GM10248 (cell line): ENCODE measurements at regions not wholly inside any gene's neighbourhood (a gene's known extent, or its start where the extent isn't known, plus 50 kb on each side); places are given as distances from the start of the nearest gene placed in this dataset.

Experiments used
- CTCF ChIA-PET: fragments of 300-600 bp; sonication (Branson Sonifier 250); formaldehyde crosslinking; extraction: SDS; loops from one replicate; lab custom pipeline; 2021; ENCODE audit warnings: antibody characterized with exemption; lab: Yijun Ruan, JAX
- POLR2A ChIA-PET: fragments of 350-650 bp; sonication (Branson Sonifier 250); formaldehyde crosslinking; extraction: SDS; loops from one replicate; lab custom pipeline; 2020; ENCODE audit warnings: antibody characterized with exemption; lab: Yijun Ruan, JAX
- DNase-seq: peaks from one replicate; pipeline ENCODE4 v3.0.0; 2012; ENCODE audit errors: extremely low spot score
- TF ChIP-seq, protein P1 (sequence below): IDR thresholded peaks from 2 replicates; pipeline ENCODE4 v1.5.1; 2012; ENCODE audit warnings: mild to moderate bottlenecking, low read depth; ENCODE audit errors: extremely low read depth, missing control alignments, control extremely low read depth

DNA sequence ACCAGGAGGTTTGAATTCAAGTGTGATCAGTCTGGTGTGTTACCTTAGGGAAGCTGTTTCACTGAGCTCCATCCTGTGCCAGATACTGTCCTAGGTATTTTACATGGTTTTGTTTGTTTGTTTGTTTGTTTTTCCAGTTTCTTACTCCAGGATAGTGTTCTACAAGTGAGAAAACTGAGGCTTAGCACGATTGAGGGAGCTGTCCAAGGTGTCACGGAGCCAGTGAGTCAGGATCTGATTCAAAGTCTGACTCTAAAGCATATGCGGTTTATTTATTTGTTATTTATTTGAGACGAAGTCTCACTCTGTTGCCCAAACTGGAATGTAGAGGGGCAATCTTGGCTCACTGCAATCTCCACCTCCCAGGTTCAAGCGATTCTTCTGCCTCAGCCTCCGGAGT, 79.7 kb upstream of the GNG2 start:
- POLR2A ChIA-PET, result no interaction called here
- CTCF ChIA-PET, result interaction anchor here (0.7 to 7.6 kb wide), 17 partner anchors 8 to 1000 kb away, joined by 3 to 99 read pairs (median 5); no protein-coding TSS in a partner anchor
- TF ChIP-seq, protein P1, sequence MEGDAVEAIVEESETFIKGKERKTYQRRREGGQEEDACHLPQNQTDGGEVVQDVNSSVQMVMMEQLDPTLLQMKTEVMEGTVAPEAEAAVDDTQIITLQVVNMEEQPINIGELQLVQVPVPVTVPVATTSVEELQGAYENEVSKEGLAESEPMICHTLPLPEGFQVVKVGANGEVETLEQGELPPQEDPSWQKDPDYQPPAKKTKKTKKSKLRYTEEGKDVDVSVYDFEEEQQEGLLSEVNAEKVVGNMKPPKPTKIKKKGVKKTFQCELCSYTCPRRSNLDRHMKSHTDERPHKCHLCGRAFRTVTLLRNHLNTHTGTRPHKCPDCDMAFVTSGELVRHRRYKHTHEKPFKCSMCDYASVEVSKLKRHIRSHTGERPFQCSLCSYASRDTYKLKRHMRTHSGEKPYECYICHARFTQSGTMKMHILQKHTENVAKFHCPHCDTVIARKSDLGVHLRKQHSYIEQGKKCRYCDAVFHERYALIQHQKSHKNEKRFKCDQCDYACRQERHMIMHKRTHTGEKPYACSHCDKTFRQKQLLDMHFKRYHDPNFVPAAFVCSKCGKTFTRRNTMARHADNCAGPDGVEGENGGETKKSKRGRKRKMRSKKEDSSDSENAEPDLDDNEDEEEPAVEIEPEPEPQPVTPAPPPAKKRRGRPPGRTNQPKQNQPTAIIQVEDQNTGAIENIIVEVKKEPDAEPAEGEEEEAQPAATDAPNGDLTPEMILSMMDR, result no peak
- no peak for DNase-seq

DNA sequence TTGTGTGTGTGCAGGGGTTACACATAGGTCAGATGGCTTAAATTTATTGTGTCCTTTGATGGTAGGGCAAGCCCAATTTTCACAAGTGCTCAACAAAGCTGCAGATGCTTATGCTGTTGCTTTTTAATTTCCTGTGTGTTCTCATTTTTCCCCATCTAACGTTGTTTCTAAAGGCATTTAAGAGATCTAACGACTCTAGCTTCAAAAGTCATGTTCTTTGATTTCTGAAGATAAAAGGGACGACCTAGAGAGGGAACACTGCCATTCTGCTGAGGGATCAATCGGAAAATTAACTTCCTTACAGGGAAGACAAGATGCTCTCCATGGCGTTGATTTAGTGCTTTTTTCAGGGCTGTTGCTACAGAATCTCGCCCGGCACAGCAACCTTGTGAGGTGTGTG, 79.0 kb upstream of the GNG2 start:
- CTCF ChIA-PET, result interaction anchor here (0.7 to 7.6 kb wide), 6 partner anchors 12 to 507 kb away, joined by 3 to 99 read pairs (median 7); no protein-coding TSS in a partner anchor
- TF ChIP-seq, protein P1, result no peak
- POLR2A ChIA-PET, result no interaction called here
- DNase-seq, result no peak

DNA sequence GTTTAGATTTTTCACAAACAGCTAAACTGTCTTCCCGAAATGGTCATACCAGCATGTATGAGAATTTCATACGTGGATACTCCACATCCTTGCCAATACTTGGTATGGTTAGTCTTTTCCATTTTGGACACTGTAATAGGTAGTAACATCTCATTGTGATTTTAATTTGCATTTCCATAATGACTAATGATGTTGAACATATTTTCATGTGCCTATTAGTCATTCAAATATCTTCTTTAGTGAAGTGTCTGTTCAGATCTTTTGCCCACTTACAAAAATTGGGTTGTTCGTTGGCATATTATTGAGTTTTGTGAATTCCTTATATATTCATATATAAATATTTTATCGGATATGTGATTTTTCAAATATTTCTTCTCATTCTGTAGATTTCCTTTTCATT, 78.0 kb upstream of the GNG2 start:
- CTCF ChIA-PET, result interaction anchor here (2.8 kb wide), 1 partner anchor 196 kb away, joined by 9 read pairs; no protein-coding TSS in a partner anchor
- POLR2A ChIA-PET, result no interaction called here
- TF ChIP-seq, protein P1, result no peak
- no peak for DNase-seq

DNA sequence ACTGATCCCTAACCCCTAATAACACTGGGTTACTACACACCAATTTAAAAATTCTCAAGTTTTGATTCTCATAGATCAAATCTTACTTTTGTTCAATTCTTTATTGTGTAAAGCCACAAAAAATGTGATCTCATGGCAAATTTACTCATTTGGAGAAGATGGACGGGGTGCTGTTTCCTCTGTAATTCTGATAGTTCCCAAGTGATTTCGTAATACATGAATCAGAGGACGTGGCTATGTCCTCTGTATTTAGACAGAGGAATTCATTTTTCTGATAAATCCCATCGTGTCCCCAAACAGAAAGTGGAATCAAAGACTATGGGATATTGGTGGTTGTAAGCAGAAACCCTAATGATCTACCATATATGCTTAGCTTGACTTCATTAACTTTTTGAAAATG, 76.6 kb upstream of the GNG2 start:
- POLR2A ChIA-PET, result no interaction called here
- CTCF ChIA-PET, result no interaction called here
- DNase-seq, result no peak
- TF ChIP-seq, protein P1, result no peak

DNA sequence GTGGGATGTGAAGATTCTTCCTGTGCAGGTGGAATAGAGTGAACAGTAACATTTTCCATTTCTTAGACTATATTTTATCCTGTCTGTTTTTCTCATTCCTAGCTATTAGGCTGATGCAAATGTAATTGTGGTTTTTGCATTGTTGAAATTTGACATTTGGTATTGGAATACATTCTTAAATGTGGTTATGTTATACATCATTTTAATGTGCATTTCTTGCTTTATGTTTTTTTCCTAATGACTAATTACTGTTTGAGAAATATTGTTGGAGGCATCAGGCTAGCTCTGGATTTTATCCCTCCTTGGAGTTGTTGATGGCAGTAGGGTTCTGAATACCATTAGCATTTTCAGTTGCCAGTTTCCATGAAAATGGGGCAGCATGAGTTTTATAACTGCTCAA, 75.9 kb upstream of the GNG2 start:
- TF ChIP-seq, protein P1, result no peak
- ChIA-PET POLR2A (no interaction called here), CTCF (interaction anchor here (1.4 kb wide), 1 partner anchor 10 kb away, joined by 3 read pairs; no protein-coding TSS in a partner anchor)
- no peak for DNase-seq

DNA sequence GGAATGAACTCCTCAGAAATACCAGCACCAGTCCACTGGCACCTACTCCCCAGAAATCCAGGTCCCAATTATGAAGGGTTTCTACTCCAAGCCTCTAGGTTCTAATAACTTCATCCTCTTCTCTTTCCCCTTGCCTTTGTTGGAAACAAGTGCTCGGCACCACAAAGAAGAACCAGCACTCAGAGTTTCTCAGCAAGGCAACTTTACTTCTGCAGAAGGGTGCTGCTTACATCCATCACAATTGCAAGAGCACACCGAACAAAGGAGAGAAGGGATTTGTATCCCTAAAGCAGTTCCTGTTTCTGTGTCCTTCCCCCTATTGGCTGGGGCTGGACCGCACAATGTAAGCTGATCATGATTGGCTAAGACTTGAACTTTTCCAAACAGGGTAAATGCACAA, 74.2 kb upstream of the GNG2 start:
- TF ChIP-seq, protein P1, result no peak
- no peak for DNase-seq
- ChIA-PET CTCF (interaction anchor here (1.0 kb wide), 1 partner anchor 9 kb away, joined by 4 read pairs; no protein-coding TSS in a partner anchor), POLR2A (no interaction called here)
